GM20000 (cell line): ENCODE measurements at regions not wholly inside any gene's neighbourhood (a gene's known extent, or its start where the extent isn't known, plus 50 kb on each side); places are given as distances from the start of the nearest gene placed in this dataset.
"Not testable (repeated sequence)": the region's sequence is repeated elsewhere in the genome, so short reads cannot be mapped to it uniquely, and the experiment has no call there.

Source experiments
- DNase-seq: peaks from one replicate; pipeline ENCODE4 v3.0.0; 2012; ENCODE audit warnings: low spot score
- TF ChIP-seq, protein P1 (sequence below): IDR thresholded peaks from 2 replicates; pipeline ENCODE4 v1.5.1; 2012; ENCODE audit warnings: mild to moderate bottlenecking, control low read depth; ENCODE audit errors: extremely low read depth, missing control alignments

DNA sequence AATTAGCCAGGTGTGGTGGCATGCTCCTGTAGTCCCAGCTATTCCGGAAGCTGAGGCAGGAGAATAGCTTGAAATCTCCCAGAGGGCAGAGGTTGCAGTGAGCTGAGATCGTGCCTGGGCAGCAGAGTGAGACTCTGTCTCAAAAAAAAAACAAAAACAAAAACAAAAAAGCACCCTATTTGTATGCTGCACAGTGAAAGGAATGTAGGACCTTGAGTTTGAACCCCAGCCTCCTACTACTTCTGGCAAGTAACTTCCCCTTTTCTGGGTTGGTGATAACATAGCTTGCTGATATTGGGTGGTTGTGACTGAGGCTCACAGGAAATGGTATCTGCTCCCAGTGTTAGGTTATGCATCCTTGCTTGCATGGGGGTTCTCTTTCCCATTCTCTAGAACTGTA, 205.3 kb downstream of the BUB3 start:
- DNase-seq = peak; percentile 22
- TF ChIP-seq, protein P1, sequence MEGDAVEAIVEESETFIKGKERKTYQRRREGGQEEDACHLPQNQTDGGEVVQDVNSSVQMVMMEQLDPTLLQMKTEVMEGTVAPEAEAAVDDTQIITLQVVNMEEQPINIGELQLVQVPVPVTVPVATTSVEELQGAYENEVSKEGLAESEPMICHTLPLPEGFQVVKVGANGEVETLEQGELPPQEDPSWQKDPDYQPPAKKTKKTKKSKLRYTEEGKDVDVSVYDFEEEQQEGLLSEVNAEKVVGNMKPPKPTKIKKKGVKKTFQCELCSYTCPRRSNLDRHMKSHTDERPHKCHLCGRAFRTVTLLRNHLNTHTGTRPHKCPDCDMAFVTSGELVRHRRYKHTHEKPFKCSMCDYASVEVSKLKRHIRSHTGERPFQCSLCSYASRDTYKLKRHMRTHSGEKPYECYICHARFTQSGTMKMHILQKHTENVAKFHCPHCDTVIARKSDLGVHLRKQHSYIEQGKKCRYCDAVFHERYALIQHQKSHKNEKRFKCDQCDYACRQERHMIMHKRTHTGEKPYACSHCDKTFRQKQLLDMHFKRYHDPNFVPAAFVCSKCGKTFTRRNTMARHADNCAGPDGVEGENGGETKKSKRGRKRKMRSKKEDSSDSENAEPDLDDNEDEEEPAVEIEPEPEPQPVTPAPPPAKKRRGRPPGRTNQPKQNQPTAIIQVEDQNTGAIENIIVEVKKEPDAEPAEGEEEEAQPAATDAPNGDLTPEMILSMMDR = no peak

DNA sequence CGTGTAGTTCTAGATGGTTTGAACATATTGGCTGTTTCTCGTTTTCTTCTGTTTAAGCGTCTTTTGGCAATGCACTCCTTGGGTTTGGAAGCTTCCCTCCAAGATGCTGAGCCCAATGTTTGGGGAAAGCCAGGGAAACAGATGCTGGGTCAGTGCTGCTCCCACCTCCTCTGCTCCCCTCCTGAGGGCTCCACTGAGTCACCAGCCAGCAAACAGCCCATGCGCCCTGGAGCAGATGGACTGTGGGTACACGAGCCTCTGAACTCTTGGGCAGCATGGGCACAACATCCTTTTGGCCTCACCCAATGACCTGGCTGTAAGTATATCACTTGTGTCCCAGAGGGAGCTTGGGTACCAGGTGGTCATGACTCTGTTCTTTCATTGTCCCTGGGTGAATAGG, 207.6 kb downstream of the BUB3 start:
- DNase-seq = no peak
- TF ChIP-seq, protein P1 = no peak

DNA sequence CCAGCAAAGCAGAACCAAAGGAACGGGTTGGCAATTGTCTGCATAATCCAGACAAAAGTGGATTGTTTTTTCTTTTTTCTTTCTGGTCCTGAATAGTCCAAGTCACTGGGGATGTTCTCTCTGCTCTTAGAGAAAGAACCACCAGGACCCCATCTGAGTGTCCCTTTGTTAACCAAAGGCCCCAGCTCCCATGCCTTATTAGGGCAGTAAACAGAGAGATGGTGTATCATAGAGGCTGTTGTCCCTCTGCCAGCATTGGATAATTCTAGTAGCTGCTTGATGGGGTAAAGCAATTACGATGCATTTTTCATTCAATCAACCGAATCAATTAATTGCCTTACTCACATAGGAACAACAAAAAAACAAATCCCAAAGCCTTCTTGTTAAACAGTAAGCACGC, 213.0 kb downstream of the BUB3 start:
- DNase-seq = no peak
- TF ChIP-seq, protein P1 = no peak

DNA sequence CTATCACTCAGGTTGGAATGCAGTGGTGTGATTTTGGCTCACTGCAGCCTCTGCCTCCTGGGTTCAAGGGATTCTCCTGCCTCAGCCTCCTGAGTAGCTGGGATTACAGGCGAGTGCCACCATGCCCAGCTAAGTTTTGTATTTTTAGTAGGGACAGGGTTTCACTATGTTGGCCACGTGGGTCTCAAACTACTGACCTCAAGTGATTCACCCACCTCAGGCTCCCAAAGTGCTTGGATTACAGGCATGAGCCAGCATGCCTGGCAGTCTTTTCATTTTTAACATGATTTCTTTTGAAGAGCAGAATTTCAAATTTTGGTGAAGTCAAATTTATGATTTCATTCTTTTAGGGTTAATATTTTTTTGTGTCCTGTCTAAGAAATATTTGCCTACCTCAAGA, 217.4 kb downstream of the BUB3 start:
- not testable (repeated sequence) for DNase-seq

DNA sequence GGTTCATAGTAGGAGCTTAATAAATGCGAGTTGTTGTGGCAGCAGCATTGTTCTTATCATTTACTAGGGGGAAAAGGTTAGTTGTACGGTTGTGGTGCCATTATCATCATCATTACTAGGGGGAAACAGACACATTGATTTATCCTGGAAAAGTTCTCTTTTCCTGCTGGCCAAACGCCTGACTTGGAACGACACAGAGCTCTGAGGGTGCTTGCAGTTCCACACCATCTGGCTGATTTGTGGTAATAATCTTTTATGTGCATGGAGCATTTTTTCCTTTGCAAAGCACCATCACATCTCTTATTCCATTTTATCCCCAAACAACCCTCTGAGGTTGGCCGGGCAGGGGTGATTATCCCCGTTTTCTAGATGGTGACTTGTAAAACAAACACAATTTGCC, 219.4 kb downstream of the BUB3 start:
- DNase-seq = no peak
- TF ChIP-seq, protein P1 = no peak

DNA sequence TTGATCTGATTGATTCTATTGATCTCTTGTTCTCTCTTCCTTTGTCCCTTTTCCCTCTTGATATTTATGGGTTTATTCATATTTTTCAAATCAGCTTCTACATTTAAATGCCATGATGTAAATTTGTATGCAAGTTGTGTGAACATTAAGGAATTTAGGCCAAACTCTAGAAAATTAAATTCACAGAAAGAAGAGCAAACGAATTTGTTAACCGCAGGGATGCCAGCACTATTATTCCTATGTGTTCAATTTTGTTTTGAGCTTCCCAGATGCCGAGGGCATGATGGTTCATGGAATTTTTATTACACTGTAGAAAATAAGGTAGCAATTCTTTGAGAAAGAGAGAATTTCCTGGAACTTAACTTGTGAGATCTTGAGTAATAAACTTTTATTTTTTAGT, 220.9 kb downstream of the BUB3 start:
- TF ChIP-seq, protein P1 = no peak
- DNase-seq = no peak

DNA sequence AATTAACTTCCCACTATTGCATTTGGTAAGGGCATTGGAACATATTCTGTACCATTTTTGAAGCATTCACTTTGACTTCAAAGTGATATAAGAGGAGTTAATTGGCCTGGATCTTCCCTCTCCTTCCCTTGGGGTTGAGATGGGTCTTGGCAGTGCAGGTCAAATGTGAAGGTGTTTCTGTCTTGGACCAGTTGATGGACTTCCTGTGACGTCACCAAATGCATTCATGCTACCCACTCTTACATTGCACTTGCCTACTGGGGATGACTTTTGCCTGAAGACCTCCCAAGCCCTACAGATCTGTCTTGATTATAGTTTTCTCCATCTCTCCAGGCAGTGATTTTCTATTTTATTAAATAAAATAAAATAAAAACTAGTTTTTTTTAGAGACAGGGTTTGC, 221.5 kb downstream of the BUB3 start:
- TF ChIP-seq, protein P1 = no peak
- DNase-seq = no peak

DNA sequence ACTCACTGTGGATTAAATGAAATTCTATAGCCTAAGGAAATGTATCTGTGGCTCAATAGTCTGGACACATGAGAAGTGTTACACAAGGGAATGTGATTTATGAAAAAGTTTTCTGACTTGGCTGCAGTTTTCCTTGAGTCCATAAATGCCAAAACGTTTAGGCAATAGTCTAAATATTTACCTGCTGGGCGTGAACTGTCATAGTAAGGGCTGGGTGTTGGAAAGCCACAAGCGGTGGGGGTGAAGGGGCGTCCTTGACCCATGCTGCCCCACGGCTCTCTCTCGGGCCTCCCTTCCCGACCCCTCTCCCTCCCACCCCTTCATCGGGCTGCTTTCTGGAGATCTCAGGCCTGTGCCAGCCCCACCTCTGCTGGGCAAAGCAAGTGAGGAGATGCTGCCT, 223.7 kb downstream of the BUB3 start:
- TF ChIP-seq, protein P1 = no peak
- no peak for DNase-seq
